22Rv1 (cell line): ENCODE measurements at regions not wholly inside any gene's neighbourhood (a gene's known extent, or its start where the extent isn't known, plus 50 kb on each side); places are given as distances from the start of the nearest gene placed in this dataset.

Source experiments
- H3K27ac ChIP-seq: fragments of 450-650 bp; 2 replicates; pipeline ENCODE4 v1.5.1; 2017
- CTCF ChIP-seq: fragments of 450-650 bp; IDR thresholded peaks from 2 replicates; pipeline ENCODE4 v1.5.1; 2017; ENCODE audit warnings: mild to moderate bottlenecking
- ZFX ChIP-seq: fragments of 450-650 bp; IDR thresholded peaks from 2 replicates; pipeline ENCODE4 v1.6.1; 2017; ENCODE audit warnings: antibody characterized with exemption, borderline replicate concordance

GRCh38 chr1:222210776-222211175, 337.1 kb downstream of the HHIPL2 start:
- no peak overlapping the region for H3K27ac ChIP-seq
- TF ChIP-seq ZFX, result no peak
- no peak for TF ChIP-seq CTCF

GRCh38 chr1:222204475-222204874, 343.4 kb downstream of the HHIPL2 start:
- no peak for TF ChIP-seq ZFX
- TF ChIP-seq CTCF, result no peak
- H3K27ac ChIP-seq, result no peak overlapping the region

DNA sequence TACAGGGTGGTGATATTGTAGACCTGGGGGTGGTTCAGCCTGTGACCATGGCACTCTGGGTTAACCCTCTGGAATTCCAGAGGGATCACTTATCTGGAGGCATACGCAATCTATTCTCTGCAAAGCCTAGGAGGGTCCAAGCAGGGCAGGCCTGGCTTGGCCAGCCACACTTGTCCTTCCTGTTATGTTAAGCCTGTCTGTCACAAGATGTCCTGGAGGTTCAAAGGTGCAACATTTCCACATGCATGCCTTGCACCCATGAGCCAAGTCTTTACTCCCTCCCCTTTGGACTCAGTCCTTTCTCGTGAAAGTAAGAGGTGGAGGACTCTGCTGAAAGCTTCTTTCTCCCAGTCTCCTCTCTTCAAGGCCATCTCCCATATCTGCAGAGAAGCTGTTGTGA, 345.1 kb downstream of the HHIPL2 start:
- no peak overlapping the region for H3K27ac ChIP-seq
- TF ChIP-seq ZFX (no peak), CTCF (no peak)

DNA sequence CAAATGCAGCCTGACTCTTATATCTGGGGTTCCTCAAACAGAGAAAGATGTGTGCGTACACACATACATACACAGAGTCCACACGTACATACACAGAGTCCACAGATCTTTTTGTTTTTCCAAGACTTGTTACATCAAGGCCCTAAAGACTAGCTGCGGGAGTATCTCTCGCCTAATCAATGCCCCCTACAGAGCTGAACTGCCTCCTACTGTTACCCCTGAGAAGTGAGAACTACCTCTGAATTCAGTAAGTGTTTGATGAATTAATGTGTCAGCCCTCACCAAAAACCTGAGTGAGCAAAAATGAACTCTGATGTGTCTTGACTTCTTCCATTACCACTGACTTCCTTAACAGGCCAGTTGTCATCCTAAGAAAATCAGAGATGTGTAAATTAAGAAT, 351.2 kb downstream of the HHIPL2 start:
- no peak for TF ChIP-seq CTCF
- no peak for TF ChIP-seq ZFX
- no peak overlapping the region for H3K27ac ChIP-seq

DNA sequence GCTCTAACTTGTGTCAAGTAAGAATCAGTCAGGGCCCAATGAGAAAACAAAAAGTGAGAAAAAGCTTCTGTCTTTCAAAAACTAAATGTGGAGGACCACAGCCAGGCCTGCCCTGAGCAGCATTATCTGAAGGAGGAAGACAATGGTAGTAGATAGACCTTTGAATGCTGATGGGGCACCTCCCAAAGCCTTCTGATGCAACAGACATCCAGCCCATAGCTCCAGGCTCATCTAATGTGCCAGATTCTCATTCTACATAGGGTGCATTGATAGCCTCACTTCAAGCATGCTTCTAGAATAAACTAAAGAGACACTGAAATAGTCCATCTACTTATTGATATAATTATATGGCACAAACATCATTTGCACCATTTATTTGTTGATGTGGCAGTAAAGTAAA, 351.6 kb downstream of the HHIPL2 start:
- H3K27ac ChIP-seq, result no peak overlapping the region
- TF ChIP-seq CTCF (no peak), ZFX (no peak)

GRCh38 chr1:222195857-222196256, 352.0 kb downstream of the HHIPL2 start:
- TF ChIP-seq ZFX (no peak), CTCF (no peak)
- no peak overlapping the region for H3K27ac ChIP-seq

DNA sequence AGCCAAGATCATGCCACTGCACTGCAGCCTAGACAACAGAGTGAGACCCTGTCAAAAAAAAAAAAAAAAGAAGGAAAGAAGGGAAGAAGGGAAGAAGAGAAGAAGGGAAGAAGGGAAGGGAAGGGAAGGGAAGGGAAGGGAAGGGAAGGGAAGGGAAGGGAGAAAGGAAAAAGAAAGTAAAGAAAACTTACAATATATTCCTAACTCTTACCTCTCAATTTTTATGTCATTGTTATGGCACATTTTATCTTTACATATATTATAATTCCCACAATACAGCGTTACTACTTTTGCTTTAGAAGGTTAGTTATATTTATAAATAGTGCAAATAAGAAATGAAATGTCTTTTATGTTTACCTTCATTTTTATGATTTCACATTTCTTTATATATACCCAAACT, 358.7 kb downstream of the HHIPL2 start:
- TF ChIP-seq CTCF (no peak), ZFX (no peak)
- H3K27ac ChIP-seq, result no peak overlapping the region
